ENCODE measurements at regions not wholly inside any gene's neighbourhood (a gene's known extent, or its start where the extent isn't known, plus 50 kb on each side); places are given as distances from the start of the nearest gene placed in this dataset.

DNA sequence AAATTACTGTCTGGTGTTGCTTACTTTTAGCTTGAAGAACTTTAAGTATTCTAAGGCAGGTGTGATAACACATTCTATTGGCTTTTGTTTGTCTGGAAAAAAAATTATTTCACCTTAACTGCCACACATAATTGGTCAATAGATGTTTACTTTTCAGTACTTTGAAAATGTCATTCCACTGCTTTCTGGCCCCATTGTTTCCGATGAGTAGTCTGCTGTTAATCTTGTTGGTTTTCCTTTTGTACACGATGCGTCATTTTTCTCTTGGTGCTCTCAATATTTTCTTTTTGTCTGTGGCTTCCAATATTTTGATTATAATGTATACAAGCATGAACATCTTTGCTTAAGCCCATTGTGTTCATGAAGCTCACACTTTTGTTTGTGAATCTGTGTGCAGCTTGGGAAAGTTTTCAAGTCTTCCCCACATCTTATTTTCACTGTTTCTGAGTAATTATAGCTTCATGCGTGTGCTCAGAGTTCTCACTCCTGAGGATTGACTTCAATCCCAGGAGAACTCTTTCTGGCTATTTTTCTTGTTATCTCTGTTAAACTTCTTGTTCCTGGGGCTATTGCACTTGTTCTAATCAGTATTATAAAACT is 664.7 kb downstream of the IGSF11 start:
- DNase-seq (ENCODE audit: low read depth in 2 of 2): no peak

DNA sequence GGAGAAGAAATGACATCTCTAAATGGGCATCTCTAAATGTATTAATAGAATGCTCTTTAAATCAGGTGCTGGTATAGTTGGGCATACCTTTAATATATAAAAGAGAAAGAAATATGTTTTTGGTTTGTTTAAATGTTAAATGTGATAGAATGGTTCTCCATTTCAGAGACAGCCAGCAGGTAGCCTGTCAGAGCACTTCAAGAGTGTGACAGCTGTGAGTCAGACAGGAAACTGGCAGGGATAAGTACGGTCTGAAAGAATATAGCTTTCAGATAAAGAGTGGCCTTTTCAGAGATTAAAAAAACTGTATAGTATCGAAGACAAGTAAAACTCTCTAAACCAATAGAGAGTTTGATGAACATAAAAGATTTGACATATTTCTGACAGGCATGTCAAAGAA is 654.1 kb downstream of the IGSF11 start:
- no peak for DNase-seq (ENCODE audit: low read depth in 2 of 2)

DNA sequence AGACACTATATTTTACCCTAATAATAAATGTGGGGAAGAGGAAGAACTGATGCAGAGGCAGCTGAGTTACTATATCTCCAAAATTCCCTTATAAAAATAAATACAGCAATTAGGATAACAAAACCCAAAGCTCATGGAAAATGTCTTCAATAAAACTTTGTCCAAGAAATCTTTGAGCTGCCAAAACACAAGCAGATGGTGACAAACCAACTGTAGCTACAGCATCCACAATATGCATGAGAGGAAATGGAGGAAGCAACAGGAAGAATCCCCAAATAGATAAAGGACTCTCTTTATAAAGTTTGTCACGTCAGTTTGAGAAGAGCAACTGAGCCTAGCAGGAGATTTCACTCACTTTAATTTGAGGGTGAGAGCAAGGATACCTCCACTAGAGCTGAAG is 638.2 kb downstream of the IGSF11 start:
- DNase-seq (ENCODE audit: low read depth in 2 of 2): no peak

DNA sequence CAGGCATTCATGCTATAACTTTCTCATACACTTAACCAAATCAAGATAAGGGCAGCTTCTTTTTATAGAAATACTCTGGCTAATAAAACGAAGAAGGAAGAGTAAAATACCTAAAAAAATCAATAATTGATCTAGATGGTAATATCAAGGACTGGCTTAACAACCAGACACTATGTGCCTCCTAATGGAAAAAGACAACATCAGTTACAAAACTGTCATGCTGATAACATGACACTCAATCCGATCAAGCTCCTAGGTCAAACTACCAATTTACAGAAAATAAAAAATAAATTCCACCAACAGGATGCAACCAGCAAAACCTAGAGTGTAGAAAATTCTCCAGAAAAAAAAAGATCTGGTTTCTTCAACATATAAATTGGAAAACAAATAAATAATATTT is 634.6 kb downstream of the IGSF11 start:
- no peak for DNase-seq (ENCODE audit: low read depth in 2 of 2)

DNA sequence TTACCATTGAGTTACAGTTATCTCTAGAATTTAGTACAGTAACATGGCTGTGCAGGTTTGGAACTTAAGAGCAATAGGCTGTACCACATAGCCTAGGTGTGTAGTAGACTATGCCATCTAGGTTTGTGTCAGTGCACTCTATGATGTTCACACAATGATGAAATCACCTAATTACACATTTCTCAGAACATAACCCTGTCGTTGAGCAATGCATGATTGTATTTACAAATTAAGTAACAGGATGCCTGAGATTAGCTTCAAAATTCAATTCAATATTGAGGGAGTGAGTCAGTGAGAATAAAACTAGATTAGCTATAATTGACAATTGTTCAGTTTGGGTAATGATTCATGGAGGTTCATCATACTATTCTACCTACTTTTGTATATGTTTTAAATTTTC is 633.8 kb downstream of the IGSF11 start:
- no peak for DNase-seq (ENCODE audit: low read depth in 2 of 2)

DNA sequence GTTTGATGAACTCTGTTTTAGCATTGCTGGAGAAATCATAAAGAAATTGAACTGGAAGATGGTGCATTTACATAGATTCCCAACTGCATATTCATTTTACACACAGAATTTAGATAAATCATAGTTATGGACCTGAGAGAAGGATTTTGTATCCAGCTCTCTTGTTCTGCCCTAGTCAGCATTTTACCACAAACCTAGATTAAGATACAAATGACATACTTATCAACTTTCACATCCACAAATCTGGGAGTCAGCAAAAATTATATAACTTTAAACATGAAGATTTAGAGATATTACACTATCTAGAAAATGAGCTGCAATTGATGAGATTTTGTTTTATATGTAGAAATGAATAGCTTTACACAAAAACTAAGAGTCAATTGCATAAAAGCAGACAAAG is 632.8 kb downstream of the IGSF11 start:
- DNase-seq (ENCODE audit: low read depth in 2 of 2): no peak

DNA sequence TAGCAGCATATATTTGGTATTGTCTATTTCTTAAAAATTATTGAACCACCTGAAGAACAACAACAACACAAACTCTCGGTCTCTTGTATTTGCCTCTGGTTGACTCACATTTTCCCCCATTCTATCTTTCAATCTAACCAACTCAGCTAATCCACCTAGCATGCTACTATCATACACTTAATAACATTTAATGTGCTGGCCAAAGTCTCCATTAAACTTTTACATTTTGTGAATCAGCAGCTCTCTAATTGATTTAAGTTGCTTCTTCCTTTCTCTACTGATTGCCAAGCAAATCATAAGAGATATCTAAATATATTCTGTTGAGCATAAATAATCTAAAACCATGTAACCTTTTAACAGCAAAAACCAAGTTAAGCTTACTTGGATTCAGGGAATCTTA is 631.7 kb downstream of the IGSF11 start:
- DNase-seq (ENCODE audit: low read depth in 2 of 2): no peak

DNA sequence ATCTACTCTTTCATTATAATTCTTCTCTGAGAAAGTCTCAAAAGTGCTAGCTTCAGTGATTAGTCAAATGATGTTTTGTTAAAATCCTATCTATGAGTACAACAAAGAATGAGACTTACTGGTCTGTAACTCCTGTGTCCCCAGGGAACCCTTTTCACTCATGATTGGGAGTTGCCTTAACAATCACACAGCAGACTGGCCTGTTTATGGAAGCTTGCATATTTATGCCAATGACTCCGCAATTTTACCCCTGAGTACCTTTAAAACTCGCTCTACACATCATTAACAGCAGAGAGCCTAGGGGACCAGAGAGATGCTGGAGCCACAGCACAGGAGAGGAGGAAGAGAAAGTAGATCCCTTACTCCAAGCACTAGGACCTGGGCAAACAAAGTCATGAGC is 628.1 kb downstream of the IGSF11 start:
- DNase-seq (ENCODE audit: low read depth in 2 of 2): no peak

DNA sequence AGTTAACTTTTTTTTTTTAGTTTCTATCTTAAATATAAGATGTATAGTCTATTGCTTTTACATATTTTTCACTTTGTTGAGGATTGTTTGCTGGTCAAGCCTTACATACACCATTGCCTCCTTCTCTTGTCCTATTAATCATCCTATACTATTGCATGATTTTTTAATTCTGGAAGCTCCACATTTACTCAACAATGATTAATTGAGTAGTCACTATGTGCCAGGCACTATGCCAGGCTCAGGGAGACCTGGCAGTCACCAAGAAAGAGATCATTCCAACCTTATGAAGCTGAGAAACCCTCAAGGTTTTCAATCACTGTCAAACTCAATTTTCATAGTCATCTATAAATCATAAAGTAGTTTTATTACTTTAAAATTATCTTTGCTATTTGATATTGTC is 626.2 kb downstream of the IGSF11 start:
- no peak for DNase-seq (ENCODE audit: low read depth in 2 of 2)

DNA sequence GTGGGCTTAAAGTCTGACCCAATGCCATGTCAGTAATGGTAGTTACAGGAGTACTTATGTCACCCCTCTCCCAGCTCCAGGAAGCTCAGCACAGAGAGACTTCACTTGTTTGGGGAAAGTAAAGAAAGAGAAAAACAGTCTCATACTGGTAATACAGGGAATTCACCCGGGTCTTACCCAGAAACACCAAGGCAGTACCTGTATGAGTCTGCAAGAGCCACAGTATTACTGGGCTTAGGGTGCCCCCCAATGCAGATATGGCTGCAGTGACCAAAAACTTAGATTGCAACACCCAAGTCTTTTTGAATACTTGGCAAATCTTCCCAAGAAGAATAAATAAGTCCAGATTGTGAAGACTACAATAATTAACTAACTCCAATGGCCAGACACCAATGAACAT is 622.1 kb downstream of the IGSF11 start:
- no peak for DNase-seq (ENCODE audit: low read depth in 2 of 2)

DNA sequence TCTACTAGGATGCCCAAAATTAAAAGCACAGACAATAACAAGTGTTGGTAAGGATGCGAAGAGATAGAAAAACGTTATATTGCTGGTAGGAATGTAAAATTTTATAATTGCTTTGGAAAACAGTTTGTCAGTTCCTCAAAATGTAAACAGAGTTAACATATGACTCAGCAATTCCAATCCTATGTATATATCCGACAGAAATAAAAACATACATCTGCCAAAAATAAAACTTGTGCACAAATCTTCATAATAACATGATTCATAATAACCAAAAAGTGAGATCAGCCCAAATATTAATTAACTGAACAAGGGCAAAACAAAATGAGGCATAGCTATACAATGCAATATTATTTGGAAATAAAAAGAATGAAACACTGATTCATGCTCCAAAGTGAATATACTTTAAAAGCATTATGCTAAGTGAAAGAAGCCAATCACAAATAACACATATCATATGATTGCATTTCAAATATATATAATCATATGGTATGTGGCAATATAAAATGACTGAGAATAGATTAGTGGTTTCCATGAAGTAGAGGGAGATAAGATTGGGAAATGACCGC is 609.3 kb downstream of the IGSF11 start:
- no peak for DNase-seq (ENCODE audit: low read depth in 2 of 2)

DNA sequence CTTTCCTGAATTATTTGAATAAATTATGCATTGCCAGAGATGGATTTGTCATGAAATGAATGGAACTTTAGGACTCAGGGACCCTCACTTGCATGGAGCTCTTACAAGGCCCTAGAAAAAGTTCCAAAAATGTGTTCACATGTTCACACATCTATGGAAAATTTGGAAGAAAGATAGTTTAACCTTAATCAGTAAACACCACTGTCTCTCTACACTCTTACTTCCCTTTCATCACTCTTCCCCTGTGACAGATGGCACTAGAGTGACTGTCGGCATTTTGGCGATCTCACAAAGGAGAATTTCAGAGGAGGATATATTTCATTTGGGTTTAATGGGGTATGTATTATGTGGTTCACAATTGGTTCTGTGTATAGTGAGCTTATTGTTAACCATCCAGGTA is 600.8 kb downstream of the IGSF11 start:
- DNase-seq (ENCODE audit: low read depth in 2 of 2): no peak

DNA sequence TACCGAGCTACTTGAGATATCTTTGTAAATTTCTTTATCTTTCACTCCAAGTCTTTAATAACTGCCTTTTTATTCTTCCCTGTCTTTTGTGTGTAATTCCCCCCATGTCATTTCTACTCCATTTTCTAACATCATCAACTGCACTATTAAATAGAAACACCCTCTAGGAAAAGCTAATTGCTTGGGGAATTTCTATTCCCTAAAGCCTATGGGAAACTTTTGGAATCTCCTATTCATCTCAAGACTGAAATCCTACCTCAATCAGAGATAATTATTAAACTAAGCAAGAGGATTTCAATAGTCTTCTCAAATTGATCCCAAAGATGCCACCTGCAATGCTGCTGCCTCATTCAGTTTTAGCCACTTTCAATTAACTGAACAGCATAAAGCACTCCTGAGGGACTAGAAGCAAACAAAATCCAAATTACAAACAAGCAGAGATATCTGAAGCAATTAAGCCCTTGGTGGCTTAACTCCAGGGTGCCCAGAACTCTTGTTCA is 598.7 kb downstream of the IGSF11 start:
- no peak for DNase-seq (ENCODE audit: low read depth in 2 of 2)

DNA sequence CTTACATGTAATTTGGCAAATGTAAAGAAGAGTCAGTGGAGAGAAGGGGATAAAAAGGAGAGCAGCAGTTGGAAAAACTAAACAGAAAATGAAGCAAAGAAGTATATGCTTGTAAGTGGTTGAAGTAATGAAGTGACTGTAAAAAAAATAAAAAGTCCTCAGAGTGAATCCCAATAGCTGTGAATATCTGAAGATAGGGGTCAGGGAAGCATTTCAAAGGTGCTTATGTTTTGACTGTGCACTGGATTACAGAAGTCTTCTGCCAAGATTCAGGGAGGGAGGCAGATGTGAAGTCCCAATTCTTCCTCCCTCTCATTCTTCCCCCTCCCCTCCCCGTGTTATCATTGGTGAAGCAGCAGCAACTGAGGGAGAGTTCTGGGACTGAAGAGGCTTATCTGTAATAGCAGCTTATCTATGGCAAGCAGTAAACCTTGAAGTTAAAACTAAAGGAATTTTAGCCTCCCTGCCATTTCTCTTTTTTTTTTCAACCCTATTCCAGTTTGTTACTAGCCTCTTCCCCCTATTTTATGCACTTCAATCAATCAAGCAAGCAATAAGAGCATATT is 597.9 kb downstream of the IGSF11 start:
- no peak for DNase-seq (ENCODE audit: low read depth in 2 of 2)

DNA sequence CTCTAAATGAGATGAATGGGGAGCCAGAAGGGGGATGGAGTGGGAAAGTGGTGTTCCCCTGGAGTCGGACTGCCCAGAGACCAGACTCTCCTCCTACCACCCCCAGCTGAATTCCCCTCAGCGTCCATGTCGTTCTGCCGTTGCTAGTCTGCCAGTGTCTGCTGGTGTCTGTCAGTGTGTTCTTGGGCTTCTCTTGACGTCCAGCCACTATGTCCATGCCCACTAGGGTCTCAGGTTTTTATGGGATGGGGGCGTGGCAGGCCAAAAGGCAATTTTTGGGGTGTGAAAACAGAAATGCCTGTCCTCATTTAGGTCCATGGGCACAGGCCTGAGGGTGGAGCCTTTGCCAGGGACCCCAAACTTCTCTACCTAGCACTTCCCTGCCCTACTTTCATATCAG is 589.6 kb downstream of the IGSF11 start:
- DNase-seq (ENCODE audit: low read depth in 2 of 2): no peak

DNA sequence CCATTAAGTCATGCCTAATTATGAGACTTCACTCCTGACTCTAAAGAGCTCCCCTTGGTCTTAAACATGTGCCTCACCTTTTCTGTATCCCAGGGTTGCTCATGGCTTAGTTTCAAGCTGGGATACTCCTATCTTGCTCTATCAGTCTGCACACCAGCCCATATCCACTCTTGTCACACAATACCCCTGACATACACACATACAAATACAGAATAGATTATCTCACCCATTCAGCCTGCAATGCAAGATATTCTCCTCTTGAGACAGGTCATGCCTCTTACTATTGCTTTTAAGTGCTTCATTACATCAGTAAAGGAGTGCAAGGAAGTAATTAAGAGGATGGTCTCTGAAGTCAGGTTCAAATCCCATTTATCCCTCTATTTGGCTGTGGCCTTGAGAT is 587.3 kb downstream of the IGSF11 start:
- no peak for DNase-seq (ENCODE audit: low read depth in 2 of 2)

DNA sequence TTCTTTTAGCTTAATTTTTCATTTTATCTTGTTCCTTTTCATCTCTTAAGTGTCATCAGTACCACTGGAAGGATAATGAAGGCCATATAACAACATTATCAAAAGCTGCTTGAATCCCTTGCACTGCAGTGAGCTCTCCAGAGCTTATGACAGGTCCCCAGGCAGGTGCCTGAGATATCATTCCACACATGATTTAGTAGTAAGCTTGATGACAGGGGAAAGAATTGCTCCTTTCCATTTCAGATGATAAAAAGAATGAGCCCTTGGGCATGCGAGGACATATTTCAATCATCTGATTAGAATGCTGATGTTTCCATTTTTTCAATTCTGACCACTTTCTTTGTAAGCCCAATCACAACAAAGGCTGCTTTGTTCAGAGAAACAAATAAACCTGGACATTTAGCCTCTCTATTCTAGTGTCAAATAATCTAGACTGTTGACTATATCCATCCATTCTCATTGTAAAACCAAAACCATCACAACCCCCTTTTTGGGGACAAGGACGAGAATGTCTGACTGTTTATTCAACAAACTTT is 567.8 kb downstream of the IGSF11 start:
- no peak for DNase-seq (ENCODE audit: low read depth in 2 of 2)

DNA sequence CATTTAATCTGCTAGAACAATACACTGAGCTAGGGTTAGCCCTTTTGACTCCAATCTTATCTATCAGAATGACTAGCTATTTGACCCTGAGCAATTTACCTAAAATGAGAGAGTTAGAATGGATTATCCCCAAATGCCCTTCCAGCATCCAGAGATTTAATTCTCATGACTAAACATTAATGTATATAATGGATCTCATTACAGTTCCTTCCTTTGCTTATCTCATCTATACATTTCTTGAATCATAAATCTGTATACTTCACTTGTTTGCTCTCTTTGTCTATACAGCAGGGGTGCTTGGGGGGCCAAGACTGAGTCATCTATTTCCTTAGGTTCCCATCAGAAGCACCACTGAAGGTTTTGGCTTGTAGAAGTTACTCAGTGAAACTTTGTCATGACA is 565.8 kb downstream of the IGSF11 start:
- no peak for DNase-seq (ENCODE audit: low read depth in 2 of 2)

DNA sequence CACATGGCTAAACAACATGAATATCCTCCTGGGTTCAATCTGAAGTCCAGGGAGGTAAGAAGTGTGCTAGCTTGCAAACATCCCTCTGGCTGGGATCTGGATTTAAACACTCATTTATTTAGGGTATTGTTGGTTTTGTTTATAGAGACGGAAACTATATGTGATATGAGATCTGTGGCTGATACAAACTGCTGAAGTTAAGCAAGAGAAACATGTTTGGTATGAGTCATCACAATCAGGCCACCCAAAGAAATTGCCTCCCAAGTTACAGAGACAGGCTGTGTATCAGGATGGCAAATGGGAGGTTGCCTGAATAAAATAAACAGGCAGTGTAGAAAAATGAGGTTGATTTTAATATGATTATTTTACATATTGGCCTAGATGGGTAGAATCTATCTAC is 562.1 kb downstream of the IGSF11 start:
- no peak for DNase-seq (ENCODE audit: low read depth in 2 of 2)

DNA sequence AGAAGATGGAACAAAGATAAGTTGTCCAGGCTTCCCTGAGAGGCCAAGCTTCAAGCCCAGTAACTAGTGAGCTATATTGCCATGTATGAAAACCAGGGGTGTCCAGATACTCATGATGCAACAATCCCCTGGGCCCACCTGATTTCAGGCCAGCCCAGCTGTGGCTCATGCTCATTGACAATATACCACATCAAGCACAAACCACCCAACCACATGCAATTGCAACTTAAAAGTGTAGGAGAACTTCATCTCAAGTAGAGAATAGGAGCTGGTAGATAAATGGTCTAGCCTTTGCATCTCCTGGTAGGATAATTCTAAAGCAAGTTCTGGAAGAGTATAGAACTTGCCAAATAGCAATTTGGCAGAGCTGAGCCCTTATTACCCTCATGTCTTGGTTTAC is 561.3 kb downstream of the IGSF11 start:
- DNase-seq (ENCODE audit: low read depth in 2 of 2): no peak

DNA sequence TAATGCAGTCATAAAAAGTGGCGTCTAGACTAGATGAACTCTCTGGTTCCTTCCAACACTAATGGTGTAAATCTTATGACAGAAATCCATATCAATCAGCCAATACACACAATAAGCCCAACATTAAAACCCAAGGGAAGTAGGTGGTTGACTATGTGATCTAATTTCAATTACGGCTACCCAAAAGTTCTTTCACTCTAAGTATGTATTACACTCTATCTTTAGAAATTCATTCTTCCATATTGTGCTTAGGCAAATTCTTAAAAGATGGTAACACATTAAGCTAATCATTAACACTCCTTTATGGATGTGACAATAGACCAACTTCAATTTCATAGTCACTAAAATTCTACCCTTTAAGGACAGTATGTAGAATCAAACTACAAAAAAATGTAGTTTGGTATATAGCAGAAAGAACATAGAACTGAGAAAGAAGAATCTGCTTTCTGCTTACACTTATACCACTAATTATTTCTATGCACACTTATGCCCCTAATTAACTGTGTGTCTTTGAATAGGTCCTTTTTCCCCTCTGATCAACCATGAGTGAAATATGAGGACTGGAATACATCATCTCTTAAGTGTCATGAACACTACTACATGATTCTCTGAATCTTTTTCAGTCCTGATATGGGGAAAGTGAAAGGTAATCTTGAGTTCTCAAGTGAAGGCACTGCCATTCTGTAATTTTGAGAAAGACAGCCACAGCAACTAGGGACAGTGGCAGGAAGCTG is 557.6 kb downstream of the IGSF11 start:
- DNase-seq (ENCODE audit: low read depth in 2 of 2): no peak

DNA sequence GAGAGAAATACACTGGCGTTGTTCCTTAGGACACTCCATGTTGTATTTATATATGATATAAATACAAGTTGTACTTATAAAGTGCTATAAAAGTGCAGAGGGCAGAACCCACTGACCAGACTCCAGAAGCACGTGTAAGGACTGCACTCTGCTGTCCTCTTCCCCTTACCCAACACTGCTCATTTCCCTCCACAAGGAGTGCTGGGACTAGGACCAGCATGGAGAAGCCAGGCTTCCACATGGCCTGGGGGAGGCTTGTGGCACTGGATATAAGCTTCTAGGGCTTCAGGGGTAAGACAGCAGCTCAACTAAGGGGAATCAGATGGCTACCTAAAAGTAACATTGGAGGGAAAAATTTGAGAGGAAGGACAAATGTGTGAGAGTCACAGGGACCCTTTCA is 556.9 kb downstream of the IGSF11 start:
- no peak for DNase-seq (ENCODE audit: low read depth in 2 of 2)

Data from lung microvascular endothelial cell (primary cell).